ENCODE measurements at regions not wholly inside any gene's neighbourhood (a gene's known extent, or its start where the extent isn't known, plus 50 kb on each side); places are given as distances from the start of the nearest gene placed in this dataset.

DNA sequence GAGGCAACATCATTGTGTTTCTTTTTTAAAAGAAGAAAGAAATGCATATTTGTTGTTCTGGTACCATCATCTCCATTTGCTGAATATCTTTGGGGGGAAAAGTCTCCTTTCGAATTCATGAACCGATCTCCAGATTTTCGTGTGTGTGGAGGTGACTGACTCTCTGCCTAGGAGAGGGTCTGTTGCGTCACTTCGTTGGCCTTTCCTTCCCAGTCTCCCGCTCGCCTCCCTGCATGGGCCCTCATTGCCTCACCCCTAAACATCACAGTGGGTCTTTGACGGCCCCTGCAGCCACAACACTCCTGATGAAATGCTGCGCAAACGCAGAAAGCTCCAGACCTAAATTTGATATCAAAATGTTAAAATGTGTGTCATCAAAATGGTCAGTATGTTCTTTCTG, 103.2 kb upstream of the RALGPS2 start:
- TF ChIP-seq EZH2 (IDR thresholded peaks at IDR 0.05; ENCODE audit: low read length, unreplicated experiment): no peak
- TF ChIP-seq, protein P1, sequence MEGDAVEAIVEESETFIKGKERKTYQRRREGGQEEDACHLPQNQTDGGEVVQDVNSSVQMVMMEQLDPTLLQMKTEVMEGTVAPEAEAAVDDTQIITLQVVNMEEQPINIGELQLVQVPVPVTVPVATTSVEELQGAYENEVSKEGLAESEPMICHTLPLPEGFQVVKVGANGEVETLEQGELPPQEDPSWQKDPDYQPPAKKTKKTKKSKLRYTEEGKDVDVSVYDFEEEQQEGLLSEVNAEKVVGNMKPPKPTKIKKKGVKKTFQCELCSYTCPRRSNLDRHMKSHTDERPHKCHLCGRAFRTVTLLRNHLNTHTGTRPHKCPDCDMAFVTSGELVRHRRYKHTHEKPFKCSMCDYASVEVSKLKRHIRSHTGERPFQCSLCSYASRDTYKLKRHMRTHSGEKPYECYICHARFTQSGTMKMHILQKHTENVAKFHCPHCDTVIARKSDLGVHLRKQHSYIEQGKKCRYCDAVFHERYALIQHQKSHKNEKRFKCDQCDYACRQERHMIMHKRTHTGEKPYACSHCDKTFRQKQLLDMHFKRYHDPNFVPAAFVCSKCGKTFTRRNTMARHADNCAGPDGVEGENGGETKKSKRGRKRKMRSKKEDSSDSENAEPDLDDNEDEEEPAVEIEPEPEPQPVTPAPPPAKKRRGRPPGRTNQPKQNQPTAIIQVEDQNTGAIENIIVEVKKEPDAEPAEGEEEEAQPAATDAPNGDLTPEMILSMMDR (conservative IDR thresholded peaks at IDR 0.05; ENCODE audit: low read depth, low read length): no peak
